ENCODE measurements at regions not wholly inside any gene's neighbourhood (a gene's known extent, or its start where the extent isn't known, plus 50 kb on each side); places are given as distances from the start of the nearest gene placed in this dataset.

DNA sequence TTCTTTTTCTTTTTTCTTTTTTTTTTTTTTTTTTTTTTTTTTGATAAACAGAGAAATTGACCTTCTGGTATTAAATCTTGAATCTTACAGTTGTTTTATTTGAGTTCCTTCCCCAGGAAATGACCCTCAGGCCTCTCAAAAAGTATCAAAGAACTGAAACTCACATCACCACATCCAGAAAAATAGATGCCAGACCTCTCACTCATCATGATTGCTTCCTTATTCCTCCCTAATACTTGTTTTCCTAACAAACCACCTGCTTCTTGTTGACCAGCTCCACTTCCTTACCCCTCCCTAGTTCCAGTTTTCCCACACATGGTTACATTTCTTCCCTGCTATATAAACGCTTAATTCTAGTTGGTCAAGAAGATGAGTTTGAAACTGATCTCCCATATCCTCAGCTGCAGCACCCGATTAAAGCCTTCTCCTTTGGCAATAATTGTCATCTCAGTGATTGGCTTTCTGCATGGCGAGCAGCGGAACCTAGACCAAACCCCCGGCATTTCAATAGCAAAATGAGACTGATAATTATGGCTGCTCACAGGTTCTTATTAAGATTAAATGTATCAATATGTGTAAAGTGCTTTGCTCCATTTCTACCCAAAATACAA lies 681.1 kb upstream of the AUTS2 start:
- TF ChIP-seq CTCF (IDR thresholded peaks at IDR 0.05) (no peak), POLR2A (IDR thresholded peaks at IDR 0.05) (no peak)
